Vagina (tissue), 2 donors: ENCODE measurements at regions not wholly inside any gene's neighbourhood (a gene's known extent, or its start where the extent isn't known, plus 50 kb on each side); places are given as distances from the start of the nearest gene placed in this dataset.

ENCODE experiments used
- POLR2A ChIP-seq, 2 donors: fragments of 450-650 bp; IDR thresholded peaks; one replicate each; pipeline ENCODE4 v1.6.1; 2017; ENCODE audit warnings: antibody characterized with exemption in 2 of 2, mild to moderate bottlenecking in 2 of 2, moderate library complexity in 2 of 2
- POLR2AphosphoS5 ChIP-seq, 2 donors: sonication (generic); formaldehyde crosslinking; IDR thresholded peaks; one replicate each; pipeline ENCODE4 v1.9.0; 2017; ENCODE audit warnings: antibody characterized with exemption in 2 of 2, mild to moderate bottlenecking in 2 of 2, low read depth in 1 of 2; ENCODE audit not compliant: insufficient read depth in 1 of 2

DNA sequence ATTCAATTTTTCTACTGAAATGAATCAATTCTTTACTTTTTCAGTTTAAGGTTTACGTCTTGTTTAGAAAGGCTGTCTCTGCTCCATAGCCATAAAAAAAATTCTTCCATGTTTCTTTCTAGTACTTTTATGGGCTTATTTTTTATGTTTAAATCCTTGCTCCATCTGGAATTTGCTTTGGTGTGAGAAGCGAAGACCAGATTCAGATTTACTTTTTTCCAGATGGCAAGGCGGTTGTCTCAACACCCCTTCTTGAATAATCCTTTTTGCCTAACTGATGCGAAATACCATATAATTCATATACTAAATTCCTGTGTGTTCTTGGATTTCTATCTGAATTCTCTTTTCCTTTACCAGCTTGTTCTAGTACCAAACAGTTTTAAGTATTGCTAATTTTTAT lies 101.5 kb downstream of the C1orf94 start:
- TF ChIP-seq POLR2AphosphoS5 (IDR thresholded peaks at IDR 0.05; ENCODE audit: insufficient read depth in 1 of 2, low read depth in 1 of 2) (no peak), POLR2A (IDR thresholded peaks at IDR 0.05) (no peak)
